ENCODE measurements at regions not wholly inside any gene's neighbourhood (a gene's known extent, or its start where the extent isn't known, plus 50 kb on each side); places are given as distances from the start of the nearest gene placed in this dataset.

GRCh38 chr10:106520698-106521097 is 643.8 kb downstream of the SORCS1 start:
- DNase-seq: no peak

DNA sequence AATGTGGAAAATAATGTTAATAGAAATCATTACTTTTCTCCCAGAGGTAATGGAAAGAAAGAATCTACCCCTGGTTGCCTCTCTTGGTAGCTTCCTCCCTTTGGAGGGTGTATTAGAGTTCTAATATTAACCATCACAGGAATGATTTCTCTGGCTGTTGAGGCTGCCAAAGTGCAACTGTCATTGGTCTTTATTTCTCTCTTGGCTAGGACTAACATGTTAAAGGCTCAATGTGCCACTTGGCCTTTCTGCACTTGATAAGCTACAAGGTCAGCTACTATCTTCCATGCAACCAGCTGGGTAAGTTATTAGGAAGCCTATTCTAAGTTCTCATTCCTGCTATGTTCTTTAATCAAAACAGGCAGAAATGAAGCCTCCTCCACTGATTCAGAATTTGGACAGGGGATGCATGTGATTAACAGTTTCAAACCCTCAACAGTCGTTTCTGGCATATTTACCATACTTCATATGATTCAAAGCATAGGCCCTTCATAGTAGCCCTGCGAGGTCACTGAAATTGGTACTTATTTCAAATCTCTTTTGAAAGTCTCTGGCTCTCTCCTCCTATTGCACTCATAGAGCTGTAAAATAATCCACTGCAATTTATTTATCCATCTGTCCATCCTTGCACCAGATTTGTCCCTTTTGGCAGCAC is 645.0 kb downstream of the SORCS1 start:
- no peak for DNase-seq

GRCh38 chr10:106515206-106515790 is 649.2 kb downstream of the SORCS1 start:
- DNase-seq: no peak

DNA sequence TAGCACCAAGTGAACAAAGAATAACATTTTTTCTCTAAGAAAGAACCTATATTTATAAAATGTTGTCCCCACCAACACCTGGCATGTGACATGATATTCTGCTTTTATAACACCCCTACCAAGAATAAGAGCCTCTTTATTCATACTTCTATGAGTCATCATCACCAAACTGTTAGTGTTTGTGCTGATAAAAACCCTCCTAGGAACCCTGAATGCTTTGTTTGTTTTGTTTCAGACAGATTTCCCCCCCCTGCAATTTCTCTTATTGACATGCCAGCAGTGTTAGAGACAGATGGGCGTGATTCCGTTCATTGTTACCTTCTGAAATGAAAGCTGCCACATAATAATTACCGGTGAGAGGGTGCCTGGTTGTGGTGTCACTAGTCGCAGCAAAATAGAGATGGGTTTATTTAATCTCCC is 651.1 kb downstream of the SORCS1 start:
- no peak for DNase-seq

- no peak for DNase-seq
These were observed 652.6 kb downstream of the SORCS1 start for GRCh38 chr10:106511917-106512316.

- no peak for DNase-seq
These were observed 655.6 kb downstream of the SORCS1 start for GRCh38 chr10:106508950-106509349.

GRCh38 chr10:106506526-106507283 is 657.8 kb downstream of the SORCS1 start:
- no peak for DNase-seq

DNA sequence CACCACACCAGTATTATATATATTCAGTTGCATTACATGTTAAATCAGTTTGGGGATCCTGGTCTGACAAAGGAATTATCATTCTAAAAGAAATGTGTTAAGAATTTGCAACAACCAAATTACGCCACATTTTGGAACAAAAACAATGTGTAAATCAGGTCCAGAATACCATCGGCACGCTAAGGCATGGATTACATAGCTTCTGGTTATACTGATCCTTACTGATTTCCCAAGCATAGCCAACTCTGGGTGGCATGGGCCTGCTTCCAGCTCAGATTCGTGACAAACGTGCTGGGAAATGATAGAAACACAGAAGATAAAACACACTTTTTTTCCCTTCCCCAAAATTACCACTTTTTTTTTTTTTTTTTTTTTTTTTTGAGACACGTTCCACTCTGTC is 660.0 kb downstream of the SORCS1 start:
- no peak for DNase-seq

GRCh38 chr10:106502641-106503040 is 661.9 kb downstream of the SORCS1 start:
- no peak for DNase-seq

GRCh38 chr10:106500925-106501525 is 663.5 kb downstream of the SORCS1 start:
- no peak for DNase-seq

DNA sequence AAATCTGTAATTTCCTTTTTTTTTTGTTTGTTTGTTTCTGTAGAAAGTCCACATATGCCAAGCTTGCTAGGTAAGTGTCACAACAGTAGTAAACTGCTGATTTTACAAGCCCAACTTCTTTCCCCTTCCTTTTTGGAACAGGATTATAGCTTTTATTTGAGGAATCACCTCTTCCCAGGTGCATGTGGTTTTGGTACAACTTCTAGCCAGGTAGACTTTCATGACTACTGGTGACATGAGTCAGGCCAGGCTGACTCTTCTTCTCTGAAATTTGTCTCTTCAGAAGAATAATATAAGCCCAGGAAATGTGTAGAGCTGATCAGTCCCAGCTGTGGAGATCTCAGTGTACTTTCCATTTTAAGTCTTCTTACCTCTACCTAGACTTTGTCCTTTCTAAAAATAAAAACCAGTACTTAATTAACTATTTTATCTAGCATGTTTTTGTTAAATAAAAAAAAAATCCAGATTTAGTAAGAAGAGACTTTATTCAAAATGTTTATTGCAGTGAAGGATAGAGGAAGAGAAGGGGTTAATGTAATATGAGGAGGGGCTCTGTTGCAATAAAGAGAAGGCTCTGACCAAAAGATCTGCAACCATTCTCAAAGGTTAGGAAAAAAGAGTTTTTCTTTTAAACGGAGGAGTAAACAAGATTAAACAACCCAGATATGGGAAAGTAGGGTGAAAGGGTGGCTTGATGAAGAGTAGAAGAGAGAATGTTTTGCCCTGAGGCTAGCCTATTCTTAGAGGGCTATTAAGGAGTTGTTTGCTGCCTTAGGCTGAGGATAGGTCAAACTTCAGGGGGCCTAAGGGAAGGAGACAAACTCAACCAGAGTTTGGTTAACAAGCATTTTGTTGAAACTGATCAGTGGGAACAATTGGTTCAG is 664.2 kb downstream of the SORCS1 start:
- no peak for DNase-seq

DNA sequence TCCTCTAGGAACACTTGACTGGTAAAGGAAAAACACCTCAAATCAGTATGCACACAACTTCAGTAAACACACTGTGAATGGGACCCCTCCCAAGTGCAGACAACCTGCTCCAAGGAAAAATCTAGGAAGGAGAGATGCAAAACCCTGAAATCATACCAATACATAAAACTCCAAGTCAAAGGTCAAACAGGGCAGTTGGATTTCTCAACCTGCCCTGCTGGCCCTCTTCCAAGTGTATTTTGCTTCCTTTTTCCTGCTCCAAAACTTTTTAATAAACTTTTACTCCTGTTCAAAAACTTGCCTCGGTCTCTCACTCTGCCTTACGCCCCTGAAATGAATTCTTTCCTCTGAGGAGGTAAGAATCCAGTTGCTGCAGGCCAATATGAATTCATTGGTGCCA is 665.1 kb downstream of the SORCS1 start:
- DNase-seq: no peak

- DNase-seq: no peak
These were observed 665.8 kb downstream of the SORCS1 start for GRCh38 chr10:106498675-106499074.

DNA sequence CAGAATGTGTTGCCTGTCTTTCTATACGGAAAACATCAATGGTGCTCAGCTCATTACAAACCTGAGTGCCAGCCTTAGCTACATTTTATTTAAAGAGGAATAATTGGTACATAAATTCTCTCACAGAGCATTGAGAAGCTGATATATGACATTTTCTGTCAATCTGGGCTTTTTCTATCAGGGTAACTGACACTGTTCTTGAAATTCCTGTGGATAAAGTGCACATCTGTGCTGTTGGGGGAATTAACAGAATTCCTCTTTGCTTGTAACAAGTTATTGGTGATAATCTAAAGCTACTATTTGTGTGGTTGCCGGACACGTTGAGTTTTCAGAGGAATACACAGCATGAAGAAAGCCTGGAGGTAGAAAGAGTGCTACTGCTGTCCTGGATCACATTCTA is 668.6 kb downstream of the SORCS1 start:
- no peak for DNase-seq

DNA sequence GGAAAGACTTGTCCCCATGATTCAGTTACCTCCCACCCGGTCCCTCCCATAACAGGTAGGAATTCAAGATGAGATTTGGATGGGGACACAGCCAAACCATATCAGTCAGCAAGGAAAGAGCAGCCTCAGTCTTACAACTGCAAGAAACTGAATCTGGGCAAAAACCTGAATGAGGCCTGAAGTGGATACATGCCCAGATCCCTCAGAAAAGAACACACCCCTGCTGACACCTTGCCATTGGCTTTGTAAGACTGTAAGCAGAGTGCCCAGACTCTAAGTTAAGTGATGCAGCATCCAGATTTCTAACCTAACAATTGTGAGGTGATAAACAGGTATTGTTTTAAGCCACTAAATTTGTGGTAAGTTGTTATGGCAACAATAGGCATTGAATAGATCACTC is 670.8 kb downstream of the SORCS1 start:
- DNase-seq: no peak

DNA sequence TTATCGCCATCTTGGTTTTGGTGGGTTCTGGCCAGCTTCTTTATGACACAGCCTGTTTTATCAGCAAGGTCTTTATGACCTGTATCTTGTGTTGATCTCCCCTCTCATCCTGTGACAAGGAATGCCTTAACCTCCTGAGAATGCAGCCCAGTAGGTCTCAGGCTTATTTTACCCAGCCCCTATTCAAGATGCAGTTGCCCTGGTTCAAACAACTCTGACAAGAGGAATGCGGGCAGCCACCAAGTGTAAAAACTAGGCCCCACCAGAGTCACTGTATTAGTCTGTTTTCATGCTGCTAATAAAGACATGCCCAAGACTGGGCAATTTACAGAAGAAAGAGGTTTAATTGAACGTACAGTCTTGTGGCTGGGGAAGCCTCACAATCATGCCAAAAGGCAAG is 671.3 kb downstream of the SORCS1 start:
- no peak for DNase-seq

- no peak for DNase-seq
These were observed 676.8 kb downstream of the SORCS1 start for GRCh38 chr10:106487726-106488125.

DNA sequence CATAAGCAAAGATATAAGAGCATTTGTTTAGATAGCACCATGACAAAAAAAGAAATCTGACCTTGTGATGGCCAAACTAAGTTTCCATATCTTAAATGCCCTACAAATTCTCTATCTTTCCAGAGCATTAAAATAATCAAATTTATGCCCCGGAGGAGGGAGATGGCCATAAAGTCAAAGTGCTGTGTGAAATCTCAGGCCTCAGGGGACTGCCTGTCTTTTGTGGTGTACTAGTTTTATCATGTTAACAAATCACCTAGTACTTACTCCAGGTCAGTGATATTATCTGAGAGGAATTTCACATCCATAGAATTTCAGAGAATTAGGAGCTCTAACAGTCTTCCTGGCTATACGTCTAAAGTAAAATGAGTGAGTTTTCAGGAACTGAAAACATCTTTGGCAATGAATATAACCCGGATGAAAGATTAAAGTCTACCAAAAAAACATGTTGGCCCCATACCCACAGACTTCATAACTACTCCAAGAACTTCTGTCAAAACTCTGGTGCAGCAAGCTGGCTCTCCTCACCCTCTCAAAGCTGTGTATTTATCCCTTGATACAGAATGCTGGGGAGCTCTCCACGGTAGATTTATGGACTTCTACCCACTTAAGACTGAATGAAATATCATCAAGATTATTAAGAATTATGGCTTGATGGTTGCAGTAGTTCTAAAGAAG is 682.8 kb downstream of the SORCS1 start:
- DNase-seq: no peak

- DNase-seq: no peak
These were observed 684.9 kb downstream of the SORCS1 start for GRCh38 chr10:106479636-106480035.

DNA sequence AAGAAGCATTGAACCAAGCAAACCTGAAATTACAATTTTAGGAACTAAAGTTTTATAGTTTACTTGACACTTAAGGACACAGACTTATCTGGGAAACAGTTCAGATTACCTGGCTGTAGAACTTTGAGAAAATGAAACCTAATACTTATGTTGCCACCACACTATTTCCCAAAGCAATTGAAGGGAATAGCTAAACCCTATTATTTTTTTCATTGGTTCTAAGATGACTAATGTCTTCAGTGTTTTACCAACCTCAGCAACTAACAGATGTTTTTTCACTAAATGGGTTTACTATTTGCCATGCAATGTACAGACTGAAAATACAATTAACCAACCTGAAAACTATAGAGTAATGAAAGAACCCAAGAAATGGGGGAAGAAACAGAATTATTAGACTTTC is 689.6 kb downstream of the SORCS1 start:
- DNase-seq: no peak

DNA sequence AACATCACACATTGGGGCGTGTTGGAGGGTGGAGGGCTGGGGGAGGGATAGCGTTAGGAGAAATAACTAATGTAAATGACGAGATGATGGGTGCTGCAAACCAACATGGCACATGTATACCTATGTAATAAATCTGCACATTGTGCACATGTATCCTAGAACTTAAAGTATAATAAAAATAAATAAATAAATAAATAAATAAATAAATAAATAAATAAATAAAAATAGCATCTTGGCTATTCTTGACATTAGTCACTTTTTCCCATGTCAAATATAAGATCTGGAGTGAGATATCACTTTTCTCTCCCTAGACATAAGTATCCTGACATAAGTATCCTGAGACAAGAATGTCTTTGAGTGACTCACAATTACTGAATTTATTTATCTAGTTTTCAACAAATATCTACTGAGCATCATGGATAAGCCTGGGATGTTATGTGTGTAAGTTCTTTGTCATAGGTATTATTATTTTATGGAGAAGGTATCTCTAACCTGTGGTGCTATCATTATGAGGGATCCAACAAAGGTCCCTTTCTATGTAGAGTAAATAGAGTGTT is 691.3 kb downstream of the SORCS1 start:
- no peak for DNase-seq

- no peak for DNase-seq
These were observed 697.0 kb downstream of the SORCS1 start for GRCh38 chr10:106467506-106467905.
